Heart left ventricle (tissue), 16 donors: ENCODE measurements at regions not wholly inside any gene's neighbourhood (a gene's known extent, or its start where the extent isn't known, plus 50 kb on each side); places are given as distances from the start of the nearest gene placed in this dataset.
"Not testable (repeated sequence)": the region's sequence is repeated elsewhere in the genome, so short reads cannot be mapped to it uniquely, and the experiment has no call there.

Source experiments
- ATAC-seq, 4 donors: fragments of 200-7000 bp; cut with Tn5 transposase; one replicate each; pipeline ENCODE4 v1.9.1; 2020 to 2022; ENCODE audit warnings: moderate library complexity in 4 of 4, mild to moderate bottlenecking in 3 of 4, moderate number of reproducible peaks in 1 of 4
- DNase-seq, 5 donors: peaks; one replicate each; pipeline ENCODE4 v3.0.0-alpha.2; 2020
- H3K27ac ChIP-seq, 12 donors: fragments of 200-600 bp; sonication (generic) in 4 of 12; one replicate each; pipeline versions ENCODE4 v1.5.0 to v1.8.0; 2016 to 2022; ENCODE audit warnings: mild to moderate bottlenecking in 2 of 12
- H3K27me3 ChIP-seq, 9 donors: fragments of 200-600 bp; sonication (generic) in 2 of 9; one replicate each; pipeline versions ENCODE4 v1.5.1 to v1.8.0; 2016 to 2022; ENCODE audit warnings: mild to moderate bottlenecking in 3 of 9
- H3K36me3 ChIP-seq, 9 donors: fragments of 200-600 bp; sonication (generic) in 2 of 9; one replicate each; pipeline versions ENCODE4 v1.5.0 to v1.8.0; 2018 to 2022; ENCODE audit warnings: mild to moderate bottlenecking in 2 of 9
- H3K4me1 ChIP-seq, 12 donors: fragments of 200-600 bp; sonication (generic) in 4 of 12; one replicate each; pipeline versions ENCODE4 v1.5.0 to v1.8.0; 2016 to 2022; ENCODE audit warnings: mild to moderate bottlenecking in 3 of 12
- H3K4me3 ChIP-seq, 12 donors: fragments of 200-600 bp; sonication (generic) in 4 of 12; one replicate each; pipeline versions ENCODE4 v1.5.0 to v1.8.0; 2017 to 2022; ENCODE audit warnings: mild to moderate bottlenecking in 9 of 12, moderate library complexity in 4 of 12
- H3K9me3 ChIP-seq, 12 donors: fragments of 200-600 bp; sonication (generic) in 4 of 12; one replicate each; pipeline versions ENCODE4 v1.5.0 to v1.8.0; 2016 to 2022; ENCODE audit warnings: mild to moderate bottlenecking in 1 of 12
- POLR2A ChIP-seq, 2 donors: fragments of 450-650 bp; IDR thresholded peaks; one replicate each; pipeline ENCODE4 v1.6.1; 2017; ENCODE audit warnings: antibody characterized with exemption in 2 of 2, mild to moderate bottlenecking in 2 of 2, moderate library complexity in 2 of 2
- WGBS, 4 donors: extraction: QIAGEN DNeasy Blood & Tissue Kit in 2 of 4; methylation state at CpG; one replicate each; pipeline versions ENCODE4 v1.1.5 to v1.1.7; 2013 to 2018; 5-methylcytosine and 5-hydroxymethylcytosine counted together
- intact Hi-C, 10 donors: fragments of 100-400 bp; cut with DNase I; formaldehyde crosslinking; loops; one replicate each; pipeline versions ENCODE4 v1.11.1 to v1.14.2; 2022
- TF ChIP-seq, protein P1 (sequence below), 12 donors: fragments of 200-600 bp; sonication (generic) in 4 of 12; IDR thresholded peaks; one replicate each; pipeline versions ENCODE4 v1.5.0 to v1.8.0; 2018 to 2022; ENCODE audit warnings: antibody characterized with exemption in 12 of 12, mild to moderate bottlenecking in 5 of 12
- donor health status: ischemic (EF 13 %, LVEDD 7.1; RV severe dilation, severe dysfunction).
- donor health status: healthy with polysubstance abuse.
- donor health status: DM: no; HTN: yes; CAD: no.
- donor health status: DM: no; HTN: no; CAD: no.
- donor health status: ischemic (EF 25% LVEDD 6.9; RV normal size, moderate dysfunction).
- donor health status: ischemic (EF 25% LVEDD 5.7; RV mildly dilated, moderate dysfunction).
- donor health status: healthy.
- donor health status: DM: yes; HTN: yes; CAD: no.
- donor health status: ischemic (EF 35%, LVEDD 5.7; RV mildly dilated, moderate dysfunction).
- donor health status: nonischemic (EF 11% LVEDD 7.7; RV severe dilation, severe dysfunction).
- donor health status: DM: yes; HTN: yes; CAD: no.
- donor health status: PGD.
- donor health status: ischemic (EF 29% LVEDD 5.4; RV normal size, mild dysfunction).
- donor health status: nonischemic (EF 23%, LVEDD 6.1; RV moderate dilation, normal function).

DNA sequence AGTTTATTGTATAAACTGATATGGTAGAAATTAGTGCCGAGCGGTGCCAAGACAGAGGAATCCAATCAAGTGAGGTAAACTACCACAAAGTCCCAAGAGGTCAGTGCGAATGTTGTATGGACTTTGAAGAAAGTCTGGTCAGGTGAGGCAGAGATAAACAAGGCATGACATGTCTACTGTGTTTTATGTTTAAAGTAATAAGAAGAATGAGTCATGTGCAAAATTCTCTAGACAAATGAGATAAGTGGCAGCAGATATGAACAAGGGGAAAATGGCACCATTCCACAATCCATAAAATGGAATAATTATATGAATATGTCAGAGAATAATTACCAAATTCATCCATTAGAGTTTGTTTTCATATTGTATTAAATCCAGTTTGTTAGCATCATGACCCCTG, 364.1 kb upstream of the CCNH start:
- TF ChIP-seq, protein P1, sequence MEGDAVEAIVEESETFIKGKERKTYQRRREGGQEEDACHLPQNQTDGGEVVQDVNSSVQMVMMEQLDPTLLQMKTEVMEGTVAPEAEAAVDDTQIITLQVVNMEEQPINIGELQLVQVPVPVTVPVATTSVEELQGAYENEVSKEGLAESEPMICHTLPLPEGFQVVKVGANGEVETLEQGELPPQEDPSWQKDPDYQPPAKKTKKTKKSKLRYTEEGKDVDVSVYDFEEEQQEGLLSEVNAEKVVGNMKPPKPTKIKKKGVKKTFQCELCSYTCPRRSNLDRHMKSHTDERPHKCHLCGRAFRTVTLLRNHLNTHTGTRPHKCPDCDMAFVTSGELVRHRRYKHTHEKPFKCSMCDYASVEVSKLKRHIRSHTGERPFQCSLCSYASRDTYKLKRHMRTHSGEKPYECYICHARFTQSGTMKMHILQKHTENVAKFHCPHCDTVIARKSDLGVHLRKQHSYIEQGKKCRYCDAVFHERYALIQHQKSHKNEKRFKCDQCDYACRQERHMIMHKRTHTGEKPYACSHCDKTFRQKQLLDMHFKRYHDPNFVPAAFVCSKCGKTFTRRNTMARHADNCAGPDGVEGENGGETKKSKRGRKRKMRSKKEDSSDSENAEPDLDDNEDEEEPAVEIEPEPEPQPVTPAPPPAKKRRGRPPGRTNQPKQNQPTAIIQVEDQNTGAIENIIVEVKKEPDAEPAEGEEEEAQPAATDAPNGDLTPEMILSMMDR (IDR thresholded peaks at IDR 0.05): no peak
- TF ChIP-seq POLR2A (IDR thresholded peaks at IDR 0.05): no peak
- intact Hi-C loops: loop anchor here in 2 of 10 donors (5.0 to 10.0 kb wide), 2 partner anchors 368 to 916 kb away; no protein-coding TSS in a partner anchor
- 89 to 94% (median 93%) methylated on average over 3 of the region's 3 CpGs for WGBS, 4 donors
- Histone ChIP-seq H3K4me1 (no peaks in the 10 kb centered on the region), H3K4me3 (no peak overlapping the region), H3K9me3 (no peaks in the 10 kb centered on the region), H3K27ac (no peak overlapping the region), H3K36me3 (no peaks in the 10 kb centered on the region), H3K27me3 (peaks cover 0 to 60% (median 14%) of the 10 kb centered on the region in 9 donors)
- ATAC-seq (no peak), DNase-seq (no peak)

DNA sequence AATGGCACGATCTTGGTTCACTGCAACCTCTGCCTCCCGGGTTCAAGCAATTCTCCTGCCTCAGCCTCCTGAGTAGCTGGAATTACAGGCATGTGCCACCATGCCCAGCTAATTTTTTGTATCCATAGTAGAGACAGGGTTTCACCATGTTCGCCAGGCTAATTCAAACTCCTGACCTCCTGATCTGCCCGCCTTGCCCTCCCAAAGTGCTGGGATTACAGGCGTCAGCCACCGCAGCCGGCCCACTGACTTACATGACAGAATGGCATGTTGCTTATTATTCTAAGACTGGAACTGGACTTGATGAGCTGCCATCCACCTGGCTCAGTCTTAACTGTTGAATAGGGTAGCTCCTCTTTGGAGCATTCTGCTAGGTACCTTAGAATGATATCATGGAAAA, 363.6 kb upstream of the CCNH start:
- H3K27me3 ChIP-seq: peaks cover 0 to 60% (median 12%) of the 10 kb centered on the region in 9 donors
- H3K27ac ChIP-seq, H3K4me3 ChIP-seq, ATAC-seq, H3K4me1 ChIP-seq, DNase-seq, H3K9me3 ChIP-seq, H3K36me3 ChIP-seq: not testable (repeated sequence)
- intact Hi-C loops: loop anchor here in 2 of 10 donors (5.0 to 10.0 kb wide), 2 partner anchors 368 to 916 kb away; no protein-coding TSS in a partner anchor
- 87 to 92% (median 91%) methylated on average over 7 of the region's 7 CpGs for WGBS, 4 donors

DNA sequence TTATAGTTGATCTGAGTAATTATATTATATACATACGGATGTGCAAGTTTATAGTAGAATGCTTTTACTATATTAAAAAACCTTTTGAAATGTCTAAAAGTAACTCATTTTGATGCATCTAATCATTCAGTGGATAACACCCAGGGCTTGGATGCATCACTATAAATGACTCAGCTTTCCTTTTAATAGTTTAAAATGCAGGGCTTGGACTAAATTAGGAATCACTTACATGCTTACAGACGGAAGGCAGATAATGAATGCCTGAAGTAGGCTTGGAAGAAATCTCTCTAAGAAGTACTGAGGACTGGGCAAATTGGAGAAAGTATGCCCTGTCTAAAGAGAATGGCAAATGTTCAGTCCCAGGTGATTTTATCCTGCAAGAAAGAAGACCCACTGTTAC, 362.5 kb upstream of the CCNH start:
- peaks cover 0 to 62% (median 19%) of the 10 kb centered on the region in 9 donors for H3K27me3 ChIP-seq
- no peak for ATAC-seq
- WGBS, 4 donors: 52 to 56% (median 54%) methylated on average over 2 of the region's 2 CpGs

DNA sequence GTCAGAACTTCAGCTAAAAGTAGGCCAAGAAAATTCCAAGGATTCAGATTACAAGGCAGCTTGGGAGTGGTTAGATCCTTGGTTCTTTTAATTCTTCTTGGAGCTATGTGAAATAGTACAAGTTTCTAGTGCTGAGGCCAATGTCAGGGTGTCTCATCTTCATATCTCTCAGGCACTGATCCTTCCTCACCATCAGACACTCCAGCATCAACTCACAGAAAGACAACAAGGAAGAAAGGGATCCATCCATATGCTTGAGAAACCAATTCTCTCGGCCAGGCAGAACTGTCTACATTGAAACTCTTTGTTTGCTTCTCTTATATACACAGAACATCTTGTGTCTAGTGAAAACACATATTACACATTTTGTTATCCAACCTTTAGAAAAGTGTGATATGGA, 362.1 kb upstream of the CCNH start:
- TF ChIP-seq POLR2A (IDR thresholded peaks at IDR 0.05): no peak
- TF ChIP-seq, protein P1 (IDR thresholded peaks at IDR 0.05): no peak

More for the DNA sequence above, 362.5 kb upstream of the CCNH start:
- H3K4me1 ChIP-seq: no peaks in the 10 kb centered on the region
- no peaks in the 10 kb centered on the region for H3K9me3 ChIP-seq
- no peak for DNase-seq
- TF ChIP-seq, protein P1 (IDR thresholded peaks at IDR 0.05): no peak
- TF ChIP-seq POLR2A (IDR thresholded peaks at IDR 0.05): no peak
- H3K4me3 ChIP-seq: no peak overlapping the region
- intact Hi-C loops: loop anchor here in 2 of 10 donors (5.0 to 10.0 kb wide), 2 partner anchors 370 to 917 kb away; no protein-coding TSS in a partner anchor
- no peaks in the 10 kb centered on the region for H3K36me3 ChIP-seq
- no peak overlapping the region for H3K27ac ChIP-seq

More for the DNA sequence above, 362.1 kb upstream of the CCNH start:
- ATAC-seq (no peak), DNase-seq (no peak)
- WGBS, 4 donors: 83 to 94% (median 85%) methylated on average over 1 of the region's 1 CpG
- Histone ChIP-seq H3K4me3 (no peak overlapping the region), H3K9me3 (no peaks in the 10 kb centered on the region), H3K36me3 (no peaks in the 10 kb centered on the region), H3K27ac (no peak overlapping the region), H3K27me3 (peaks cover 0 to 66% (median 23%) of the 10 kb centered on the region in 9 donors), H3K4me1 (no peaks in the 10 kb centered on the region)
- intact Hi-C loops: loop anchor here in 2 of 10 donors (5.0 to 10.0 kb wide), 2 partner anchors 370 to 917 kb away; no protein-coding TSS in a partner anchor
